IMR-90 (cell line): ENCODE measurements at regions not wholly inside any gene's neighbourhood (a gene's known extent, or its start where the extent isn't known, plus 50 kb on each side); places are given as distances from the start of the nearest gene placed in this dataset.

Experiments used
- ATAC-seq: fragments of 200-7000 bp; cut with Tn5 transposase; 2 replicates; pipeline ENCODE4 v1.9.1; 2020; ENCODE audit warnings: low read depth, mild to moderate bottlenecking, moderate library complexity
- BruUV-seq: library from RNA; stranded (reverse); fragments of 400-500 nt; replicated peaks from 2 replicates; lab custom pipeline; 2021; lab: Mats Ljungman, UMichigan
- CTCF ChIA-PET: fragments of 300-600 bp; formaldehyde crosslinking; extraction: SDS; loops from one replicate; lab custom pipeline; 2021; ENCODE audit warnings: antibody characterized with exemption; lab: Yijun Ruan, JAX
- POLR2A ChIA-PET: fragments of 300-600 bp; sonication (Branson Sonifier 250); formaldehyde crosslinking; loops from one replicate; lab custom pipeline; 2022; ENCODE audit warnings: antibody characterized with exemption; ENCODE audit not compliant: unreplicated experiment; lab: Charles Lee
- DNase-seq: peaks from one replicate; pipeline ENCODE4 v3.0.0; 2013
- H2AFZ ChIP-seq: replicated peaks from 2 replicates; pipeline ENCODE3; 2013; ENCODE audit warnings: low read length, mild to moderate bottlenecking; ENCODE audit not compliant: poor library complexity
- H2AK5ac ChIP-seq: 2 replicates; pipeline ENCODE4 v1.6.1; 2013; ENCODE audit warnings: low read depth, low read length, inconsistent platforms
- H2AK9ac ChIP-seq: replicated peaks from 2 replicates; pipeline ENCODE3; 2013; ENCODE audit warnings: mild to moderate bottlenecking, low read depth, low read length, moderate library complexity; ENCODE audit not compliant: poor library complexity
- H2BK120ac ChIP-seq: 2 replicates; pipeline ENCODE4 v1.6.1; 2013; ENCODE audit warnings: low read depth, low read length, inconsistent platforms
- H2BK15ac ChIP-seq: 3 replicates; pipeline ENCODE4 v1.6.1; 2013; ENCODE audit warnings: low read depth, low read length, inconsistent platforms
- H2BK20ac ChIP-seq: 2 replicates; pipeline ENCODE4 v1.6.1; 2013; ENCODE audit warnings: low read depth, mild to moderate bottlenecking, inconsistent platforms, low read length, moderate library complexity
- H2BK5ac ChIP-seq: 2 replicates; pipeline ENCODE4 v1.6.1; 2013; ENCODE audit warnings: mild to moderate bottlenecking, low read depth, low read length, inconsistent platforms; ENCODE audit not compliant: poor library complexity, severe bottlenecking
- H3K14ac ChIP-seq: replicated peaks from 2 replicates; pipeline ENCODE4 v1.6.1; 2013; ENCODE audit warnings: low read depth, low read length, inconsistent platforms
- H3K18ac ChIP-seq: 2 replicates; pipeline ENCODE4 v1.6.1; 2013; ENCODE audit warnings: low read depth, low read length, control low read depth
- H3K23ac ChIP-seq: 2 replicates; pipeline ENCODE4 v1.6.1; 2013; ENCODE audit warnings: low read depth, low read length, inconsistent platforms
- H3K27ac ChIP-seq: 2 replicates; pipeline ENCODE4 v1.5.1; 2013; ENCODE audit warnings: mild to moderate bottlenecking, control low read depth, low read length; ENCODE audit not compliant: insufficient read depth
- H3K27me3 ChIP-seq: 2 replicates; pipeline ENCODE4 v1.6.1; 2013; ENCODE audit warnings: low read length; ENCODE audit not compliant: control insufficient read depth, insufficient read depth
- H3K36me3 ChIP-seq: 2 replicates; pipeline ENCODE4 v1.6.1; 2013; ENCODE audit warnings: low read length, mixed read lengths; ENCODE audit not compliant: control insufficient read depth, insufficient read depth
- H3K4ac ChIP-seq: 2 replicates; pipeline ENCODE4 v1.6.1; 2013; ENCODE audit warnings: low read depth, low read length, inconsistent platforms
- H3K4me1 ChIP-seq: 2 replicates; pipeline ENCODE4 v1.6.1; 2013; ENCODE audit warnings: low read length, mixed read lengths; ENCODE audit not compliant: control insufficient read depth, insufficient read depth
- H3K4me2 ChIP-seq: 2 replicates; pipeline ENCODE4 v1.6.1; 2013; ENCODE audit warnings: low read depth, mild to moderate bottlenecking, control low read depth, low read length, moderate library complexity
- H3K4me3 ChIP-seq: 2 replicates; pipeline ENCODE4 v1.5.1; 2013; ENCODE audit warnings: low read depth, mild to moderate bottlenecking, control low read depth, low read length, moderate library complexity; ENCODE audit not compliant: insufficient read depth
- H3K56ac ChIP-seq: 2 replicates; pipeline ENCODE4 v1.6.1; 2013; ENCODE audit warnings: low read length, inconsistent platforms; ENCODE audit not compliant: insufficient read depth; ENCODE audit errors: extremely low read depth
- H3K79me1 ChIP-seq, 2 experiments: 2 replicates each; pipeline ENCODE4 v1.6.1; 2013; ENCODE audit warnings: low read length in 2 of 2, inconsistent platforms in 1 of 2, low read depth in 1 of 2
- H3K9ac ChIP-seq: 2 replicates; pipeline ENCODE4 v1.6.1; 2013; ENCODE audit warnings: low read depth, low read length, control low read depth
- H3K9me1 ChIP-seq: 2 replicates; pipeline ENCODE4 v1.6.1; 2013; ENCODE audit warnings: low read length, inconsistent platforms; ENCODE audit not compliant: insufficient read depth
- H3K9me3 ChIP-seq: 2 replicates; pipeline ENCODE4 v1.6.1; 2013; ENCODE audit warnings: low read length; ENCODE audit not compliant: control insufficient read depth, insufficient read depth
- H4K20me1 ChIP-seq: 2 replicates; pipeline ENCODE4 v1.6.1; 2013; ENCODE audit warnings: low read length, inconsistent platforms; ENCODE audit not compliant: insufficient read depth
- H4K5ac ChIP-seq: 2 replicates; pipeline ENCODE4 v1.6.1; 2013; ENCODE audit warnings: mild to moderate bottlenecking, low read depth, low read length, control low read depth
- H4K8ac ChIP-seq, 2 experiments: 2 replicates each; pipeline ENCODE4 v1.6.1; 2013; ENCODE audit warnings: low read depth in 2 of 2, low read length in 2 of 2, control low read depth in 1 of 2, inconsistent platforms in 1 of 2
- H4K91ac ChIP-seq: 2 replicates; pipeline ENCODE4 v1.6.1; 2013; ENCODE audit warnings: low read depth, low read length, inconsistent platforms; ENCODE audit not compliant: insufficient read depth
- CEBPB ChIP-seq: IDR thresholded peaks from 2 replicates; pipeline ENCODE4 v1.6.1; 2012; ENCODE audit warnings: low read depth, low read length, improper control_type of control experiment
- NFE2L2 ChIP-seq: fragments of 150-350 bp; IDR thresholded peaks from 2 replicates; pipeline ENCODE4 v1.6.1; 2016; ENCODE audit warnings: low read depth, mild to moderate bottlenecking, low read length
- WGBS, 2 experiments: methylation state at CpG; one replicate each; pipeline versions ENCODE4 v1.1.5 to v1.1.7; 2013; ENCODE audit warnings: missing lambda C conversion rate in 2 of 2; ENCODE audit not compliant: insufficient read length in 1 of 2; ENCODE audit errors: extremely low coverage in 2 of 2; 5-methylcytosine and 5-hydroxymethylcytosine counted together
- dilution Hi-C: fragments of 300-500 bp; cut with HindIII; formaldehyde crosslinking; loops from one replicate; pipeline ENCODE4 v1.14.3; 2018; ENCODE audit warnings: low sequenced_read_pairs; ENCODE audit not compliant: unreplicated experiment
- in situ Hi-C: fragments of 300-500 bp; cut with MboI; formaldehyde crosslinking; loops from 3 replicates; pipeline ENCODE4 v1.14.3; 2019; ENCODE audit warnings: low sequenced_read_pairs, inconsistent platforms, mixed read lengths
- intact Hi-C: fragments of 100-400 bp; cut with micrococcal nuclease; formaldehyde crosslinking; loops from 2 replicates; pipeline ENCODE4 v1.10.0; 2022

GRCh38 chr17:77535435-77535834 is 394.7 kb downstream of the SEC14L1 start:
- TF ChIP-seq CEBPB (no peak), NFE2L2 (no peak)
- Histone ChIP-seq H3K27ac (no peak overlapping the region), H3K9me1 (no peaks in the 10 kb centered on the region), H2BK120ac (no peak overlapping the region), H3K18ac (no peak overlapping the region), H3K4ac (no peak overlapping the region), H3K14ac (no peak overlapping the region), H2BK5ac (no peak overlapping the region), H2AFZ (no peak overlapping the region), H3K9me3 (0 out of 2 replicates have a peak, but pooled peaks cover 3% of the 10 kb centered on the region), H3K56ac (no peak overlapping the region), H3K79me1 (no peaks in the 10 kb centered on the region), H3K4me1 (no peaks in the 10 kb centered on the region), H3K9ac (no peak overlapping the region), H4K20me1 (no peaks in the 10 kb centered on the region), H3K36me3 (no peaks in the 10 kb centered on the region), H3K4me3 (no peak overlapping the region), H2BK20ac (no peak overlapping the region), H4K8ac (no peak overlapping the region), H4K91ac (no peak overlapping the region), H3K4me2 (no peak overlapping the region), H2BK15ac (no peak overlapping the region), H2AK9ac (no peak overlapping the region), H4K5ac (no peak overlapping the region), H3K23ac (no peak overlapping the region), H2AK5ac (no peak overlapping the region), H3K27me3 (peaks cover 33% of the 10 kb centered on the region)
- ChIA-PET CTCF (no interaction called here), POLR2A (no interaction called here)
- ATAC-seq (no peak), DNase-seq (no peak)
- in situ Hi-C loops, result no loop called here
- dilution Hi-C loops, result no loop called here
- intact Hi-C loops, result no loop called here
- whole genome bisulfite sequencing, 2 experiments, result 64% methylated on average over 3 of the region's 10 CpGs; no CpG with 5 or more reads in 1 of the 2 experiments
- no TSS peak for BruUV-seq
